GM18499 (cell line): ENCODE measurements at regions not wholly inside any gene's neighbourhood (a gene's known extent, or its start where the extent isn't known, plus 50 kb on each side); places are given as distances from the start of the nearest gene placed in this dataset.

ENCODE experiments used
- ATAC-seq: cut with Tn5 transposase; IDR thresholded peaks from one replicate; pipeline ENCODE4 v1.9.1; 2021; ENCODE audit warnings: moderate number of reproducible peaks; ENCODE audit not compliant: insufficient read depth, unreplicated experiment

- no peak for ATAC-seq
These were observed 176.6 kb upstream of the ARGLU1 start for GRCh38 chr13:106744516-106744915.

GRCh38 chr13:106738186-106738678 lies 170.3 kb upstream of the ARGLU1 start:
- no peak for ATAC-seq

GRCh38 chr13:106736941-106737340 lies 169.0 kb upstream of the ARGLU1 start:
- no peak for ATAC-seq

GRCh38 chr13:106734198-106734597 lies 166.3 kb upstream of the ARGLU1 start:
- no peak for ATAC-seq

- ATAC-seq = no peak
These were observed 155.1 kb upstream of the ARGLU1 start for GRCh38 chr13:106723036-106723435.

GRCh38 chr13:106722620-106723019 lies 154.7 kb upstream of the ARGLU1 start:
- ATAC-seq = no peak

GRCh38 chr13:106721599-106721998 lies 153.7 kb upstream of the ARGLU1 start:
- ATAC-seq = no peak

GRCh38 chr13:106714271-106714982 lies 146.5 kb upstream of the ARGLU1 start:
- no peak for ATAC-seq

- ATAC-seq = no peak
These were observed 144.4 kb upstream of the ARGLU1 start for GRCh38 chr13:106712381-106712780.

GRCh38 chr13:106710266-106710665 lies 142.3 kb upstream of the ARGLU1 start:
- no peak for ATAC-seq

- no peak for ATAC-seq
These were observed 141.6 kb upstream of the ARGLU1 start for GRCh38 chr13:106709522-106709921.

GRCh38 chr13:106702505-106702904 lies 134.6 kb upstream of the ARGLU1 start:
- ATAC-seq = no peak

GRCh38 chr13:106701771-106702341 lies 133.9 kb upstream of the ARGLU1 start:
- ATAC-seq = no peak

GRCh38 chr13:106700439-106700838 lies 132.5 kb upstream of the ARGLU1 start:
- ATAC-seq = no peak

- ATAC-seq = no peak
These were observed 132.1 kb upstream of the ARGLU1 start for GRCh38 chr13:106700007-106700406.

- no peak for ATAC-seq
These were observed 131.4 kb upstream of the ARGLU1 start for GRCh38 chr13:106699311-106699710.

- no peak for ATAC-seq
These were observed 128.8 kb upstream of the ARGLU1 start for GRCh38 chr13:106696719-106697118.

GRCh38 chr13:106696140-106696539 lies 128.2 kb upstream of the ARGLU1 start:
- ATAC-seq = no peak

GRCh38 chr13:106695139-106695538 lies 127.2 kb upstream of the ARGLU1 start:
- ATAC-seq = no peak

- no peak for ATAC-seq
These were observed 123.9 kb upstream of the ARGLU1 start for GRCh38 chr13:106691861-106692260.

- ATAC-seq = no peak
These were observed 123.4 kb upstream of the ARGLU1 start for GRCh38 chr13:106691341-106691740.

- no peak for ATAC-seq
These were observed 122.8 kb upstream of the ARGLU1 start for GRCh38 chr13:106690779-106691178.
